Nephron progenitor cell (in vitro differentiated cells): ENCODE measurements at regions not wholly inside any gene's neighbourhood (a gene's known extent, or its start where the extent isn't known, plus 50 kb on each side); places are given as distances from the start of the nearest gene placed in this dataset.
A peak's percentile ranks its signal among the peaks of the same experiment; 100 is the strongest.
"Not testable (repeated sequence)": the region's sequence is repeated elsewhere in the genome, so short reads cannot be mapped to it uniquely, and the experiment has no call there.

ENCODE experiments used
- DNase-seq: peaks from one replicate; pipeline ENCODE4 v3.0.0; 2021
- H3K27ac Mint-ChIP-seq: 2 replicates; pipeline ENCODE4 v1.8.0; 2021; ENCODE audit warnings: mild to moderate bottlenecking, moderate library complexity, mixed read lengths
- H3K27me3 Mint-ChIP-seq: 2 replicates; pipeline ENCODE4 v1.8.0; 2021; ENCODE audit warnings: mild to moderate bottlenecking, low read depth, mixed read lengths; ENCODE audit not compliant: poor library complexity
- H3K36me3 Mint-ChIP-seq: 2 replicates; pipeline ENCODE4 v1.8.0; 2021; ENCODE audit warnings: low read depth, mixed read lengths
- H3K4me1 Mint-ChIP-seq: 2 replicates; pipeline ENCODE4 v1.8.0; 2021; ENCODE audit warnings: mixed read lengths
- H3K4me3 Mint-ChIP-seq: 2 replicates; pipeline ENCODE4 v1.8.0; 2021; ENCODE audit warnings: mild to moderate bottlenecking, moderate library complexity, mixed read lengths
- H3K9me3 Mint-ChIP-seq: 2 replicates; pipeline ENCODE4 v1.8.0; 2021; ENCODE audit warnings: mild to moderate bottlenecking, moderate library complexity, mixed read lengths
- CTCF ChIP-seq: fragments of 200-600 bp; sonication (generic); IDR thresholded peaks from 2 replicates; pipeline ENCODE4 v1.5.0; 2021; ENCODE audit warnings: antibody characterized with exemption

- Mint-ChIP-seq H3K27me3 (no peaks in the 10 kb centered on the region), H3K27ac (no peak overlapping the region)
Observed at GRCh38 chr4:40681600-40681999, 51.9 kb upstream of the RBM47 start.

DNA sequence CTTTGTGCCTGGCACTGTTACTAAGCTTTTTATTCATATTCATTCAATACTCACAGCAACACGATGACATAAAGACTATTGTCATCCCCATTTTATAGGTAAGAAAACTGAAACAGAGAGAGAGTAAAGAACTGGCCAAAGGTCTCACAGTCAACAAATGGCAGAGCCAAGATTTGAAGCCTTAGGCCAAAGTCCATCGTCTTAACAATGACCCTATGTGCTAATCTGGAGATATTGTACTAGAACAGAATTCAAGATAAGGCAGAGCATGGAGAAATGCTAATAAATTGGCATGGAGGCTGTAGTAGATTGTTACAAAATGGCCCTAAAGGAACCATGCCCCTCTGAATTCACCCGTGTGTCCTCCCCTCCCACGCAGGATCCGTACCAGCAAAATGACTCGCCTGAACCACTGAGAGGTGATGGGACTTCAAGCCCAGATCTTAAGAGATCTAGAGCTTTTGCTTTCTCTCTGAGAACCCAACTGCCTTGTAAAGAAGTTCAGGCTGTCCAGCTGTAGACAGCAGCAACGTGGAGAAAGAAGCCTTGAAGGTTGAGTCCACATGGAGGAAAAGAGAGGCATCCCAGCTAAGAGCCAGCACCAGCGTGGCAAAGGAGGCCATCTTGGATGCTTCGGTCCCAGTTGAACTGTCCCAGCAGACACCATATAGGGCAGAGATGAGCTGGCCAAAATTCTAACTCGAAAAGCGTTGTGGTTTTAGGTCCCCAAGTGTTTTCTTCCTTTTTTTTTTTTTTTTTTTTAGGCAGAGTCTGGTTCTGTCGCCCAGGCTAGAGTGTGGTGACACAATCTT lies 52.8 kb upstream of the RBM47 start:
- no peaks in the 10 kb centered on the region for H3K27me3 Mint-ChIP-seq
- H3K9me3 Mint-ChIP-seq = no peaks in the 10 kb centered on the region
- no peak for TF ChIP-seq CTCF
- no peak for DNase-seq
- no peak overlapping the region for H3K4me3 Mint-ChIP-seq
- H3K4me1 Mint-ChIP-seq = peaks cover 25% of the 10 kb centered on the region
- no peak overlapping the region for H3K27ac Mint-ChIP-seq
- no peaks in the 10 kb centered on the region for H3K36me3 Mint-ChIP-seq

More at GRCh38 chr4:40681600-40681999, 51.9 kb upstream of the RBM47 start:
- H3K4me1 Mint-ChIP-seq = peaks cover 25% of the 10 kb centered on the region
- H3K36me3 Mint-ChIP-seq = no peaks in the 10 kb centered on the region
- no peak for TF ChIP-seq CTCF
- H3K4me3 Mint-ChIP-seq = no peak overlapping the region
- DNase-seq = no peak
- no peaks in the 10 kb centered on the region for H3K9me3 Mint-ChIP-seq

DNA sequence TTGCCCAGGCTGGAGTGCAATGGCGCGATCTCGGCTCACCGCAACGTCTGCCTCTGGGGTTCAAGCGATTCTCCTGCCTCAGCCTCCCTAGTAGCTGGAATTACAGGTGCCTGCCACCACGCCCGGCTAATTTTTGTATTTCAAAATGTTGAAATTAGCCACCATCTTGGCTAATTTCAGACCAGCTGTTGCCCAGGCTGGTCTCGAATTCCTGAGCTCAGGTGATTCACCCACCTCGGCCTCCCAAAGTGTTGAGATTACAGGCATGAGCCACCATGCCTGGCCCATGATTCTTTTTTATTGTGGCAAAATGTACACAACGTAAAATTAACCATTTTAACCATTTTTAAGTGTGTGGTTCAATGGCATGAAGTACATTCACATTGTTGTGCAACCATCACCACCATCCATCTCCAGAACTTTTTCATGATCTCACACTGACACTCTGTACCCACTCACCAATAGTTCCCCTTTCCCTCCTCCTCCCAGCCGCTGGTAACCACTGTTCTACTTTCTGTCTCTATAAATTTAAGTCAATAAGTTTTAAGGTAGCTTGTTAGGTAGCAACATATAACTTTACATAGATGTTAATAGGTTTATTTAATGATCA lies 54.0 kb upstream of the RBM47 start:
- H3K4me3 Mint-ChIP-seq, H3K27me3 Mint-ChIP-seq, DNase-seq, H3K9me3 Mint-ChIP-seq, H3K36me3 Mint-ChIP-seq: not testable (repeated sequence)
- H3K27ac Mint-ChIP-seq = peak overlapping the region; percentile 15
- H3K4me1 Mint-ChIP-seq = peaks cover 25% of the 10 kb centered on the region

- H3K4me1 Mint-ChIP-seq = peaks cover 20% of the 10 kb centered on the region
- no peaks in the 10 kb centered on the region for H3K27me3 Mint-ChIP-seq
- no peak for DNase-seq
- no peak overlapping the region for H3K27ac Mint-ChIP-seq
- TF ChIP-seq CTCF = no peak
- H3K36me3 Mint-ChIP-seq = no peaks in the 10 kb centered on the region
- no peak overlapping the region for H3K4me3 Mint-ChIP-seq
- H3K9me3 Mint-ChIP-seq = no peaks in the 10 kb centered on the region
Observed at GRCh38 chr4:40684404-40684803, 54.7 kb upstream of the RBM47 start.

GRCh38 chr4:40685300-40685699 lies 55.6 kb upstream of the RBM47 start:
- no peaks in the 10 kb centered on the region for H3K9me3 Mint-ChIP-seq
- H3K4me3 Mint-ChIP-seq = no peak overlapping the region
- H3K4me1 Mint-ChIP-seq = peaks cover 18% of the 10 kb centered on the region
- H3K27ac Mint-ChIP-seq = no peak overlapping the region
- H3K27me3 Mint-ChIP-seq = no peaks in the 10 kb centered on the region
- H3K36me3 Mint-ChIP-seq = no peaks in the 10 kb centered on the region
- no peak for TF ChIP-seq CTCF
- no peak for DNase-seq

- Mint-ChIP-seq H3K27ac (no peak overlapping the region), H3K9me3 (peaks cover 5% of the 10 kb centered on the region), H3K4me1 (peaks cover 10% of the 10 kb centered on the region), H3K36me3 (peaks cover 5% of the 10 kb centered on the region), H3K27me3 (no peaks in the 10 kb centered on the region), H3K4me3 (no peak overlapping the region)
- no peak for DNase-seq
- TF ChIP-seq CTCF = no peak
Observed at GRCh38 chr4:40686081-40686913, 56.6 kb upstream of the RBM47 start.
